Left hindlimb (tissue), 1 donor: ENCODE measurements at regions not wholly inside any gene's neighbourhood (a gene's known extent, or its start where the extent isn't known, plus 50 kb on each side); places are given as distances from the start of the nearest gene placed in this dataset.

Experiments
- DNase-seq: peaks from one replicate; pipeline ENCODE4 v3.0.0-alpha.2; 2018

DNA sequence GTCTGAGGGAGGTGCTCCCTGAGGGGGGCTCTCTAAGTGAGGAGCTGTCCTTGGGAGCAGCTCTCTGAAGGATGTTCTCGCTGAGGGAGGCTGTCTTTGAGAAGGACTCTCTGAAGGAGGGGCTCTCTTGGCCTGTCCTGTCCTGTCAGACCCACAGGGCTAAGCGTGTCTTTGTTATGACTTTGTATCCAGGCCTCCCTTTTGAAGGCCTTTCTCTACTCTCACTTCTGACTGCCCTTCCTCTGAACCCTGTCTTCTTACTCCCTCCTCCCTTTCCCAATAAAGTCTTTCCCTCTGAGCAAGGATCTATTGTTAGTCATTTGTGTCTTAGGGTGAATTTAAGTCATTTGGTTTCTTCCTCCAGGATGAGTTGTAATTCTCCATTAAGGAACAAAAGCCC is 330.1 kb upstream of the PLET1 start:
- DNase-seq: no peak

DNA sequence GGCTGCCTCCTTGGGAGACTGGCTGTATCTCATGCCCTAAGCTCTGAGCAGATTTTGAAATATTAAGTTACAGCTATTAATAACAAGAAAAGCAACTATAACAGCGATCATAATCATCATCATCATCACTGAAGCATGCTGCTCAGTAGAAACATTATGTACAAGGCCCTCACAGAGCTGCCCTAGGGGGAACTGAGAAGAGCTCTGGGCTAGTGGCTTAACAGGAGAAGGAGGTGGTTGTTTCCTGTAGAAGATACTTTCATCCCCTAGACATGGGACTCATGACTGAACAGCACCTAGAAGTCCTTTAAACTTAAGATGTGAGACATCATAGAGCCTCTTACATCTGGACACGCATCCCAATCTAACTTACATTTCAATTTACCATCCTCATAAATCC is 332.8 kb upstream of the PLET1 start:
- no peak for DNase-seq

DNA sequence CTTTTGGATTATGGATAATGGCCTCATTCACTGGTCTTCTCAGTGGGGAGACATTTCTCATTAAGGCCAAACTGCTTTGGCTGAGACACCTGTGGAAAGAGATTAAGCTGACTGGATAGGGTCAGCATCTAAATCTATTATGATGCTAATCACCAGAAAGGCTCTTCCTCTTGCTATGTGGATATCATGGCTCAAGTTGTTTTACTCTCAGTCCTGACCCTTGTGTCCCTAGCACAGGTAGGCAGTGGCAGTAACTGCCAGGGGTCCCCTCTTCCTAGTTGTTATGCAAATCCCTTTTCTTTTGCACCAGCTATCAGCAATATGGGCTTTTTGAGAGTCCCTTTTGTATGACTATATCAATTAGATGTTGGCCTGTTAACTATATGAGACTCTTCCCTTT is 335.7 kb upstream of the PLET1 start:
- no peak for DNase-seq

DNA sequence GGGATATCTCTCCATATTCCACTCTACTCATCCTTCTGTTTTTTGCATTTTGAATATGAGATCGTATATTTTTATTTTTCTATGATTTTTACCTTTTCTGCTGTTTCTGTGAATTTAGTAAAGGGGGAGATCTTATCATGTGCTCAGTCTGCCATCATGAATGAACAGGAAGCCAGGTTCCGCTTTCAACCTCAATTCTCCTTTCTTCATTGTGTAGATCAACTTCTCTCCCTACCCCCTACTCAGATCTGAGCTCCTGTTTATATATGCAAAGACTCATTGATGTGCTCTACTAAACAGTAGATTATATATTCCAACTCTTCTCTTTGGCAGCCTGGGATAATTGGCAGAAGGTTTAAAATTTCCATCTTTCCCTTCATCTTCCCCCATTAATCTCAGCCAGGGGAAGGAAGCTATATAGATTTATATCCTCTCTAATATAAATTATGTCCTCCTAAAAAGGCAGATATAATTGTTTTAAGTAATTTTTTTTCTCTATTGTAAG is 336.7 kb upstream of the PLET1 start:
- DNase-seq: no peak

DNA sequence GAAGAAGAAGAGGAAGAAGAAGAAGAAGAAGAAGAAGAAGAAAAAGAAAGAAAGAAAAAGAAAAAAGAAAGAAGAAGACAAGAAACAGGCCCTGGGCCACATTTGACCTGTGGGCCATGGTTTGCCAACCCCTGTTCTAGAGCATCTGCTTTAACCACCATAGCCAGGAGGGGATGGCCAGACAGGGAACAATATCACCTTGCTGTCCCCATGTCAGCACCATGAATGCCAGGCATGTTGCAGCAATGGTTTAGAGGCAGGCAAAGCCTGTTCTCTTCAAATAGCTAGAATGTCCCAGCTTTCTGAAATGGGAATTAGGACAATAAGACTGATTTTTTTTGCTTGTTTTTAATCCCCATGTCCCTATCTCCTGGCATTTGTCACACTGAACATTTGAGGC is 338.6 kb upstream of the PLET1 start:
- DNase-seq: no peak

DNA sequence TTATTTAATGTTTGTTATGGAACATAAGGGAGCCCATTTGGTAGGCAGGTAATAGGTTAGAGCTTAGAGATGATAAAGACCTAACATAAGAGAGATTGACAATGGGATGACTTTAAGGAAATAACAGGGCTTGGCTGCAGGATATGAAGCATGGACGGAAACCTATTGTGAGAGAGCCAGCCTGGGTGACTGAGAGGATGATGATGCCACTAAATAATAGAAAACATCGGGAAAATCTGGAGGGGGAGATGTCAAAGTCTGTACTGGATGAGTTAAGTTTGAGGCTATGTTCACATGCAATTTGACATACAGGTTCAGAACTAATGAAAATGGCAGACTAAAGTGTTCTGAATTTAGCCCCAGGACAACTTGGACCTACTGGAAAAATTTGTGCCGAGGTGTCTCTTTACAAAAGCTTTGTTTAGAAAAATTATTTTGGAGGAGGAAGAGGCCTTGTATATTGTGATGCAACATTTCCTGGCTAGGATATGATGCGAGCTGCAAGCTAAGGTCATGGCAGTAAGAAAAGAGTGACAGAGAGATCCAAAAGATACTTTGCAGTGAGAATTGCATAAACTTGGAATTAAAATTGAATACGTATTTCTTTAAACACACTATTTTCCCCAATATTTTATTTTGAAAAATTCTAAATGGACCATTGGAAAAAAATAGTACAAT is 339.3 kb upstream of the PLET1 start:
- DNase-seq: no peak

DNA sequence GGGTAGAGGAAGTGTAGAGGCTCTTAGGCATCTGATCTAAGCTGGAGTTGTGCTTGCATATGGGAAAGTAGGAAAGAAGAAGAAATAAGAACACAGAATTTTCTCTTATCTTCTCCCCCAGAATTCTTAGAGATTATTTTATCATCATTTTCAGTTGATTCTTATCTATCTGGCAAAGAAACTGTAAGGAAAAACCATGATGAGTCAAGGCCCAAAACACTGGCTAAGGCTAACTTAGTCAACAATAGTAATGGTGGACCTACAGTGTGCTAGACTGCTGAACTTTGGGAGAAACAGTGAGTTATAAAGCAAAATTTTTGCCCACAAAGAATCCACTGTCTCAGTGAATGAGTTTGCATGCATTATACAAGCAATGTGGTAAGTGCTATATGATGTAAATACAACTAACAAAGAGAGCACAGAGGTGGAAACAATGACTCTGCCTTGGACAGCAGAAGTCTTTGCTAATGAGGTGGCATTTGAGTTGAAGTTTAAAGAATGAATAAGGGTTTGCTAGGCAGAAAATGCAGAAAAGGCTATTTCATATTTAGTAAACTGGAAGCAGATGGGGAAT is 344.5 kb upstream of the PLET1 start:
- DNase-seq: no peak

DNA sequence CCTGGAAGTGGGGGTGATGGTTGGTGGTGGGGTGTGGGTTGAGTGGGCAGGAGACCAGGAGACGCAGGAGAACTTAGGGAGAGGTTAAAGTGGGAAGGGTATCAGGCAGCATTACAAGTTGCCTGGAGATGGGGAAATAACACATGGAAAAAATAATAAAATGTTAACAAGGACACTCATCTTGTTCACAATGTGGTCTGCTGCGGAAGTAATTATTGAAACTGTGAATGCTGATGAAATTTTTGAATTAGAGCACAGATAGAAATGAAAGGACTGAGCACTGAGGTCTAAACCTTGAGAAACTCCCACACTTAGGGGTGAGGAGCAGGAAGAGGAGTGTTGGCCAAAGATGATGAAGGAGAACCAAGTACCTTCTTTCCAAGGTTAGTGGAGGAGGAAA is 346.0 kb upstream of the PLET1 start:
- DNase-seq: no peak

DNA sequence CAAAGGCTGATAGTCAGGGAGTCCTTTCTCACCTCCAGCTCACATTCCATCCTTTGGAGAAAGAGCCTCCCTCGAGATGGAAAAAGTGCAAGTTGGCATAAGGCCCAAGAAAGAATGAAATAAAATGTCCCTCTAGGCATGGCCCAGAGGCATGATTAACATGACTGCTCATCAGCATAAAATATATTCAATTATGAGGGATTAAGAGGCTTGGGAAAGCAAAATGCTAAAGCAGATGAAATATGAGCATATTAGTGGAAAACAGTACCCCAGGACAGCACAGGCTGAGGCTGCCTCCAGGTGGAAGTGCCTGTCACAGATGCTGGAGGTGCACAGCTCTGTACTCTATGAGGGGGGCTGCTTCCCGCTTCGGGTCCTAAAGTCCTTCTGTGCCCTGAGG is 347.8 kb upstream of the PLET1 start:
- no peak for DNase-seq

DNA sequence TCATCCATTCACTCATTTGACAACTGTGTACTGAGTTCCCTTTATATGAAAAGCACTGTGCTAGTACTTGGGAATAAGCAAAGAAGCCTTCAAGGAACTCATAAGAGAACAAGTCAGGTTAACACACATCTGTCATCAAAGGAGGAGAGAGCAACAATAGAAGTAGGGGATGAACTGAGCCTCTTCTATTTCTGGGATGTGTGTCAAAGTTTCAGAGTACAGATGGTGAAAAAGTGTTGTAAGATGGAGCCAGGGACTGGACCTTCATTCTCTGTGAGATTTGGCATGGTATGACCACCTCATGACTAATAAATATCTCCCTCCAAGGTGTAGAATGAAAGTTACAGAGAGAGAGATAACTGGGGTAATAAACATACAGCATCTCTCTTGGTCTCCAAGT is 349.8 kb upstream of the PLET1 start:
- no peak for DNase-seq

DNA sequence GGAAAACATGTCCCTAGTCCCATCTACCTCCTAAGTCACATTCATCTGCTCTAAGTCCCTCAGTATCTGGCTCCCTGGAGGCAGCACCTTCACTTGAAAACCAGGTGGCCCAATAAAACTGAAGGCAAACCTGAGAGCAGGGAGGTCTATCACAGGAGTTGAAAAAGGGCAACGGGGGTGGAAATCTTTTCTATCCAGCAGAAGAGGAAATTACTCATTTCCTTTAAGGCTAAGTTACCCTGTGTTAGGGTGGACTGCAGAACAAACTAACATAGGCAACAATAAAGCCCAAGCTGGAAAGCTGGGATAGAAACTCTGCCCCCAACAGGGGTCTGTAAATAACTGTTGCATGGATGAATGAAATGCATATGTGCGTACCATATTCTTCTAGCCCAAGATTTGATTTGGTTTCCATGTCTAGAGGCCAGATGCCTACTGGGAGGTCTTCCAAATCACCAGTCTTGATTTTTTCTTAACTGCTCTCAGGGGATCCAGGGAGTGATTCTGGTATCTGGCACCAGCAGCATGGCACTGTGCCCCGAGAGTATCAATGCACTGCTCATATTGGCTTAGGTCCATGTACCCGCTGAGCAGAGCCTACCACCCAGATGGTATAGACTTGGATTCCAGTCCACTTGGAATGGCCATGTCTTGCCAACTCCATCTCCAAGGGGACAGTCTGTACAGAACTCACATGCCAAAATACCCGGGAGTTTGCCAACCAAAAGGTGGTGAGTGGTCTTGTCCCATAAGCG is 350.0 kb upstream of the NCAM1 start:
- DNase-seq: peak; percentile 52

DNA sequence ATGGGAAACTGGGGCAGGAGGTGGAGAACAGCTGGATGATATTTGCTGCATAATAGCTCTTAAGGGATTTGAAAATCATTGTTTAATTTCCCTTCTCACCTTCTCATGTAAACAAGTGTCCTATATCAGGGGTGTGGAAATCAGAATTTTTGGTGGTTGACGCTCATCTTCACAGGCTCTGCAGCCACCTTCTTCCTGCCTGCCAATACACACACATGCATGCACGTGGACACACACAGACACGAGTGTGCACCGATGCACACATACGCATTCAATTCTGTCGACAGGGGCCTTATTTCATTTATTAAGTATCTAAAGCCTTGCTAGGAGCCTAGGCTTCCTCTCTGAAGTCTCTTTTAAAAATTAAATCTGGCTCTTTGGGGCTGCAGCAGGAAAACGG is 349.4 kb upstream of the NCAM1 start:
- no peak for DNase-seq

DNA sequence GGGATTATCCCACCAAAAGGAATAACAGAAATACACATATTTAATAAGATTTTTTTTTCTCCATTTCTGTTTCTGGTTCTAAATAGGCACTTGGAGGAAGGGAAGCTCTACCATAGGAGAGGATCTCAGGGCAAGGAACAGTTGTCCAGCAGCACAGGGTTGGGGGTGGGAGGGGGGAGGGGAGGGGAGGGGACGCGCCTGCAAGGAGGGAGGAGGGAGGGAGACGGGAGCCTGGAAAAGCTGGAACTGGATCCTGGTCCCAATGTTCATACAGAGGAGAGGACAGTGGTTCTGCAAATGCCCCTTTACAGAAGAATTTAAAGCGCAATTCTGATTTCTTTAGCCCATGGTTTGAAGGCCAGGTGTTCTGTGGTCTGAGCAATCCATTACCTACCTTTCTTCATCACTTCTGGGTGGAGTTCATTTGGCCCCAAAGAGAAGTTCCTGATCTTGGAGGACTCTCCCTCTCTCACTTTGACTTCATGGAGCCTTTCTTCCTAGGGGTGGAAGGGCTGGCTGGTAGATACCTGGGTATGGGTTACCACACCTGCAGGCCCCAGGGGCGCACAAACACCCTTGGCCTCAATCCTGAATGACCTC is 348.9 kb upstream of the NCAM1 start:
- DNase-seq: peak; percentile 69

DNA sequence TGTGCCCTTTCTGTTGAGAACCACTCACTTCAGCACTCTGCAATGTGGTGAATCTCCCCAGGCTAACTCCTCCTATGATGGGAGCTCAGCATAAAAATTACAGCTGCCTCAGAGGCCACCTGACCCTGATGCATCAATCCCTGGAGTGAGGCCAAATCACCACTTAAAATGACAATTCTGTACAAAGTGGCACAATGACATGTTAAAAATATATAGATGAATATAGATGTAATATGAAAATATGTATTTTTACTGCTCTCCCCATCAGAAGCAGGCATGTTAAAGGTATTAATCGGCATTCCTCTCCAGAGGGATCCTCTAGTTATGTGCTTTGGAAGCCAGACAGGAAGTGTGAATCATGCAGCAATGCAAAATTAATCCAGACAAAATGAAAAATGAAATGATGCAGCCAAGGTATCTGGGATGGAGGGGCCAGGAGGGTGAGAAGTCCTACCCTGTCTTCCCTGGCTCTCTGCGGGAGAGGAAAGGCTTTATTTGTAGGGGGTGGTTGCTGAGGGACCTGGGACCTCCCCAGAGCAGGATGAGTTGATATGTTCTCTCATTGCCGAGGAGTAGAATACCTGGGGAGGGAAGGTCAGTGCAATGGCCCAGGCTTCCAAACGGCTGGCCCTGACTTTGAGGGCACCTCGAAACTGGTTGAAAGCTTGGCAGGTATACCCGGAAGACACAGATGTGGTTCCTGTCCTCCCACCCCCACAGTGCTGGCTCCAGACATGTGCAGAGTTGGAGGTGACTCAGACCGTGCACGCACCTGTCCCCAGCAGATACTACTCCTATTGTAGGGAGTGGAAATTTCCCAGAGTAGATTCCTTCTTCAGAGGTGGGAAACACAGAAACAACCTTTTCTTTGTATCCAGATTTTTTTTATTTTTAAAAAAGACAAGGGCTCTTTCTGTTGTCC is 347.9 kb upstream of the NCAM1 start:
- peak; percentile 44 for DNase-seq

DNA sequence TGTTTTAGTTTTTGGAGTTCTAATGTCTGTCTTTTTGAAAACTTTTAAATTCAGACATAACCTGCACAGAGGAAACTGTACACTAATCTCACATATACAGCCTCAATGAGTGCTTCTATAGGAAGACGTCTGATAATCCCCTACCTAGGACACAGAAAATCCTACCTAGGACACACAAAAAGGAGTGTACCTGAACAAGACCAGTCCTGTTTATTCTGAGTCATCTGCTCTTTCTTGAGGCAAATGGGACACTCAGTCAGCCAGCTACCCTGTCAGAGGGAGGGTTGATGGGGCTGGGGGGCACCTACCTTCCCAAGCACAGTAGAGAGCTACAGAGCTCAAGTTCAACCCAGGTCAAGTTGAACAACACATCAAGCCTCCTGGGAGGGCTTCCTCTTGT is 346.6 kb upstream of the NCAM1 start:
- no peak for DNase-seq

DNA sequence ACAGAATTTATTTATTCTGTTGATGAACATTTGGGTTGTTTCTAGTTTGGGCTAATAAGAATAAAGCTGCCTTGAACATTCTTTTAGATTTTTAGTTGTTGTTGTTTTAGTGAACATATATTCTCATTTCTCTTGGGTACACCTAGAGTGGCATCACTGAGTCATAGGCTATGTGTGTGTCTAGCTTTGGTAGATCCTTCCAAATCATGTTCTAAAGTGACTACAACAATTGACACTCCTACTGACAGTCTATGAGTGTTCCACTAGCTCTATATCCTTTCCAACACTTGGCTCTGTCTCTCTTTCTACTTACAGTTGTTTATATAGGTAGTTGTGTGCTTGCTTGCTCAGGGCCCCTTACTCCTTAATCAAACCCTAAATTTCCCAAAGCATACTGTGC is 346.0 kb upstream of the NCAM1 start:
- no peak for DNase-seq

DNA sequence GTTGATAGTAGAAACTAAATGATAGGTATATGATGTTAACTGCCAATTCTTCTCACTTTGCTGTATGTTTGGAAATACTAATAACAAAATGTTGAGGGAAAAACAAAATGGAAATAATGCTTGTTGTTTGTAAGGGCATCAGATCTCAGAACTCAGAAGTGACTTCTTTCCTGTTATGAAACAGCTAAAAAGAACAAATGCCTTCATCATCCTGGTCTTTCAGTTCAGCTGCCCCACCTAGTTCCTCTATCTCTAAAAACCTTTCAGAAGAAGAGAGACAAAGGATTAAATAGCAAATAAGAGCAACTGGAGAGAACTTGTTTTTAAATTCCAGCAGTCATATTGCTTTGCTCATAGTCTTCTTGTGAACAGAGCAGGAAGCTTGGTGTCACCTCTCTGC is 345.3 kb upstream of the NCAM1 start:
- DNase-seq: no peak

DNA sequence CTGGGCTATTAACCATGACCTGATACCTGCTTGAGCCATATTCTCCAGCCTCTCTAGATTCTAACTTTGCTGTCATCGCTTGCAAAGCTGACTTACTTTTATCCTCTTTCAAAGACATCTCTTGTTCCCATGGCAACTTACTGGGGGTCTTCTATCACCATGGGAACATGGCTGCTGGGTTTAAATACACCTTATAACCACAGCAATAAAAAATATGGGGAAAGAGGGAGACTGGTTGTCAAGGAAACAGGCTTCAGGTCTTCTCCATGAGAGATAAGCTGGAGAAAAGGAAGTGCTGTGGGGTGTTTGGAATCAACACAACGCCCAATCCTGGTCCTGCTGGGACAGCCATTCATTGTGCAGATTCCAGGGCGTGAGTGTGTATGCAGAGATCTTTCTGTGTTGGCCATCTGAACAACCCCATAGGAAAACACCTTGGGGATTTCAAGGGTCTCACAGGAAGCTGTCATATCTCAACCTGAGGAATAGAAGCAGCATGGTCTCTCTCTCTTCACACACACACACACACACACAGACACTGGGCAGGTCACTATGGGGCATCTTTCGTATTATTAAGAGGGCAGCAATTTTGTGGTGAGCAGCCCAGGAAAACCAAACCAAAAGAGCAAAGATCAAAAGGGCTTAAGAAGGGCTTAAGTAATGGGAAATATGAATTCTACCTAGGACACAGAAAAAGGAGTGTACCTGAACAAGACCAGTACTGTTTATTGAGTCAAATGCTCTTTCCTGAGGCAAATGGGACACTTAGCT is 344.7 kb upstream of the NCAM1 start:
- no peak for DNase-seq

DNA sequence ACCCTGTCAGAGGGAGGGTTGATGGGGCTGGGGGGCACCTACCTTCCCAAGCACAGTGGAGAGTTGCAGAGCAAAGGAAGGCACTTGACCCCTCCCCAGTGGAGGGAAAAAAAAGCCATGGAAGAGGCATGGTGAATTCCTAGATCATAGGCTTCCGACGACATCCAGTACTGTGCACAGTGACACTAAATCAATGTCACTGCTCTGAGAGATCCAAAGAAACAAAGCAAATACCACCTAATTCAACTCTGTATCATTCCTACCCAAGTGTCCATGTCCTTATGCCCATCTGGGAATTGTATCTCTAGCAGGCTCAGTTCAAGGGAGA is 344.2 kb upstream of the NCAM1 start:
- no peak for DNase-seq

DNA sequence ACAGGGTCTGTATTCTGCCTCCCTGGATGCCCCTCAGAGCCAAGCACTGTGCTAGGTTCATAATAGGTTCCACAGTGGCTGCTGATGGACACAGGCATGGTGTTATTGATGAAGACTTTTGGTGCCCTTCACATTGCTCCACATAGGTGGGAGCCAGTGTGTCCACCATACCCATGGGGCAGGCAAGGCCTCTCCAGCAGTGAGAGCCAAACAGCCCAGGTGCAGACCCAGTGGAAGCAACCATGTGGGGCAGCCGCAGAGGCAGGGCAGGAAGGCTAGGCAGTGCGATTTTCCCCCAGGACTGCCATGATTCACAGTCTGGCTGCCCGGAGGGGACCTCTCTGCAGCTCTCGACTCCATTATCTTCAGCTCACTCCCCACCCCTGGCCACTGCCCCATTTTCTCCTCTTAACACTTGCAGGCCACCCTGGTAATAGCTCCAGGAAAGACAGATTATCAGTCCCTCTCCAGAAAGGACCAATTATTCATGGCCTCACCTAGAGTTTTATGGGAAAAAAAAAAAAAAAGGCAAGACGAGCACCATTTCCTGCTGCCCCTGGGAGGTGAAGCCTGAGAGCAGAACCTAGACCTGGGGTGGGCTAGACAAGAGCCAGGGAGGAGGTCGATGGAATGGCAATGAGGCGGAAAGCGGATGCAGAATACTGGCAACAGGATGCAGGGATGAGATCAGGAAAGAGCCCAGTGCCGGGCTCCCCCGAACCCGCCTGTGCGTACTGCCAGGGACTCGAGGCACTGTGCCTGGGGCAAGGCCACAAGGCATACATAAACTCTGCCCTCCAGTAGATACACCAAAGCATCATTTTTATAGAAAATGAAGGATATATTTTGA is 343.0 kb upstream of the NCAM1 start:
- DNase-seq: no peak

DNA sequence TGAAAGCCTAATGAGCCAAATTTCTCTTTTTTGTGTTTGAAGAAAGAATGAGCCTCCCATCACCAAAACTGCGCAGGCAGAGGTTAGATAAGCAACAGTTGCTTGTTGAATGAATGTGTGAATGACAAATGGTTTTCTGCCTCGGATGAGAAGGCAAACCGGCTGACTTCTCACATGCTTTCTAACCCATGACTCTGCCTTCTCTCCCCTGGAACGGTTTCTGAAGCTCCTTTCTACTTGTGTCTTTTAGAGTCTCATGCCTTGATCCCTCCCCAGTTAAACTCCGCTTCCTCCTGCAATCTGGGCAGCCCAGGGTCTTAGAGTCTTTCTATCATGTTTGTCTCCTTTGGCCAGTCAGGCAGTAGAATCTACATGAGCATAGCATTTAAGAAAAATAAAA is 342.1 kb upstream of the NCAM1 start:
- no peak for DNase-seq
